ENCODE measurements at regions not wholly inside any gene's neighbourhood (a gene's known extent, or its start where the extent isn't known, plus 50 kb on each side); places are given as distances from the start of the nearest gene placed in this dataset.

GRCh38 chr18:31255953-31256352 lies 62.0 kb upstream of the DSG1 start:
- CTCF ChIA-PET, result no interaction called here
- no peak for DNase-seq
- Mint-ChIP-seq H3K9me3 (no peaks in the 10 kb centered on the region), H3K27me3 (ENCODE audit: low read depth) (no peaks in the 10 kb centered on the region), H3K27ac (no peak overlapping the region), H3K36me3 (ENCODE audit: low read depth) (no peaks in the 10 kb centered on the region), H3K4me1 (ENCODE audit: low read depth) (no peaks in the 10 kb centered on the region), H3K4me3 (no peak overlapping the region)
- intact Hi-C loops (cut with micrococcal nuclease), result no loop called here

DNA sequence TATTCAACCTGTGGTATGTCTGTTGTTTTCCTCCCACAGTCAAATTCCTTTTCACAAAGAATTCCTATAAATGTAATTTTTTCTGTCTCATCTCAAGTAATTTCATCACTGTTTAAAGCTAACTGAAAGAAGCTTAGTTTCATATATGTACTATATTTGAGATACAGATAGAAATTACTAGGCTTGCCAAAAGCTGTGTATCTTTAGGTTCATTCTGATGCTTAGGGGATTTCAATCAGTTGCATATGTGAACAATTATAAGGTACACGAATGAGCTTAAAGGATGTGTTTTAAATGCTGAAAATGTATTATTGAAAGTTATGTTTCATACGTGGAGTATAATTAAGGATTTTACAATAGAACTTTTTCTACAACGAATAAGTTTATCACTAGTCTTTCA lies 59.2 kb upstream of the DSG1 start:
- Mint-ChIP-seq H3K9me3 (no peaks in the 10 kb centered on the region), H3K27ac (no peak overlapping the region), H3K4me3 (no peak overlapping the region), H3K36me3 (ENCODE audit: low read depth) (no peaks in the 10 kb centered on the region), H3K27me3 (ENCODE audit: low read depth) (no peaks in the 10 kb centered on the region), H3K4me1 (ENCODE audit: low read depth) (no peaks in the 10 kb centered on the region)
- DNase-seq, result no peak
- intact Hi-C loops (cut with micrococcal nuclease), result no loop called here
- CTCF ChIA-PET, result no interaction called here

DNA sequence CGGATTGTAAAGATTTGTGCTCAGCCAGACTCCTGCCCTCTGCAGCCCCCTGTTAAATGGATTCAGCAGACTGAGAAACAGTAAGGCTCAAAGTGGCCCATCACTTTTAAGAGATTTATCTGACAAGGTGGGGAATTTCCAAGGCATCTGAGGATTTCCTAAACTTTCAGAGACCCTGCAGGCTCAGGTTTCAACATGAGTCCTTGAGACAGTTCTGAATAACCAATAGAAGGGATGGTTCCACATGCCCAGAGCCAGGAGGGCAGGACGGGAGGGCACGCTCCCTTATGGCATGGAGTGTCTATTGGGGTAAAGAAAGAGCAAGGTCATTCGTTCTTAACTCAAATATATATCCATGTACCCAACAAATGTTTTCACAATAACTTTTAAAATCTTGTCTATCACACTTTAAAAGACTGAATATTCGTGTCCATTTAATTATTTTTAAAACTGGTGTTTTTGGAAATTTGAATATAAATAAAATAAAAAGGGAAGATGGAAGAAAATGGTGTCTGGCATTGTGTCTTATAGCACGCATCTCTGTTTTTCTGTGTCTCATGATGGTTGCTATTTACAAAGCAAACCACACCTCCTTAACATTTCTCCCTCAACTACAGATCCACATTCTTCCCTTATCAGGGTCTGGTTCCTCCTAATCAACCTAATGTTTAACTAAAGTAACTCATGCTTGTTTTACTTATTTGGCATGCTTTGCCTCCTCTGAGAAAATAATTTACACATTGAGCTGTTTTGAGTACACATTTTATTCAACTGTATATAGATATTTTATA lies 56.0 kb upstream of the DSG1 start:
- CTCF ChIA-PET, result no interaction called here
- Mint-ChIP-seq H3K9me3 (no peaks in the 10 kb centered on the region), H3K27me3 (ENCODE audit: low read depth) (no peaks in the 10 kb centered on the region), H3K4me1 (ENCODE audit: low read depth) (no peaks in the 10 kb centered on the region), H3K4me3 (no peak overlapping the region), H3K27ac (no peak overlapping the region), H3K36me3 (ENCODE audit: low read depth) (no peaks in the 10 kb centered on the region)
- intact Hi-C loops (cut with micrococcal nuclease), result loop anchor here (10.0 kb wide), 1 partner anchor 463 kb away; no protein-coding TSS in a partner anchor
- no peak for DNase-seq

- Mint-ChIP-seq H3K36me3 (ENCODE audit: low read depth) (no peaks in the 10 kb centered on the region), H3K27ac (no peak overlapping the region), H3K27me3 (ENCODE audit: low read depth) (no peaks in the 10 kb centered on the region), H3K4me1 (ENCODE audit: low read depth) (peaks cover 8% of the 10 kb centered on the region), H3K9me3 (no peaks in the 10 kb centered on the region), H3K4me3 (no peak overlapping the region)
- DNase-seq, result no peak
- CTCF ChIA-PET, result interaction anchor here (0.7 kb wide), 1 partner anchor 11 kb away, joined by 3 read pairs; no protein-coding TSS in a partner anchor
- intact Hi-C loops (cut with micrococcal nuclease), result loop anchor here (10.0 kb wide), 1 partner anchor 457 kb away; no protein-coding TSS in a partner anchor
Observed at GRCh38 chr18:31267823-31268481, 50.0 kb upstream of the DSG1 start.

Data from activated naive CD4-positive, alpha-beta T cell treated with anti-CD3 and anti-CD28 coated beads for 36 hours (primary cell).